ENCODE measurements at regions not wholly inside any gene's neighbourhood (a gene's known extent, or its start where the extent isn't known, plus 50 kb on each side); places are given as distances from the start of the nearest gene placed in this dataset.
"Not testable (repeated sequence)": the region's sequence is repeated elsewhere in the genome, so short reads cannot be mapped to it uniquely, and the experiment has no call there.

DNA sequence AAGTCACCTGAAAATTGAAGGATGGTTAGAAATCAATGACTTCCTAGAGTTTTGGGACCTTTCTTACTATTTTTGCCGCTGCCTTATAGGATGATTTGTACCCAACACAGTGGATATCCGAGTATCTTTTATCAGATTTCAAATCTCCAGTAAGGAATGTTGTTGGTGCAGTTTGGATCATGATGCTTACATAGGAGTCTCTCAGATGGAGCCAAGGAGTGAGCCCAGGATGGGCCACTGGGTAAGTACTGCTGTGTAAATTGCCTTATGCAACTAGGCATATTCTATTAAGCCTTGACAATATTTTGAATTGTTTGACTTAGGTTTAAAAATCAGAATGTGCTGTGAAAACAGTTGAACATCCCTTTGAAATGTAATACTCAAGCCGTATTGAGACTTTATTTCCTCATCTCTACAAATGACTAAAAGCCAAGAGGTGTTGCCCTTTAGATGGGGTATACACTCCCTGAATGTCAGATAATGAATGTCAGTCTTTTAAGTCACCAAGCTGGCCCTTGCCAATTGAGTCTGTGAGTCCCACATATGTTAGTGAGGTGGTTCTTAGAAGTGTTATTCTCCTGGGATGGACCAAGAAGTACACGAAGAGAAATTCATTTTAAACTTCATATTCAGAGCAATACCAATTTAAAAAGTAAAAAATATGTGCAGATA, 271.8 kb upstream of the CTNND2 start:
- DNase-seq (ENCODE audit: low read depth, low spot score), result no peak

DNA sequence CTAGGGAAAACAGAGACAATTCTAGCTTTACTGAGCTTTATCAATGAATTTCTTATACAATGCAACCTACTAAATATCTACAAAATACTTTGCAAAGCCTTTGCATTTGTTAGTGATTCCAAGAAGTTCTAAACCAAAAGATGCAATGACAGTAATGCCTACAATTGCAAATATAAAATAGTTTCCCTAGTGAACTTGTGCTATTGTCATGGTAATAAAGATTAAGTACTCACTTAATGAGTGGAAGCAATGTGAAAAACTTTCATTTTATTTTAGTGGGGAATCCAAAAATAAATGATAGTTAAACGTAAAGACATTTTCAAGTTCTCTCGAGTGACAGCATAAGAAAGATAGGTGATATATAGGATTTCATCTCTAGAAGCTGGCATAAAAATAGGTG, 270.5 kb upstream of the CTNND2 start:
- no peak for DNase-seq (ENCODE audit: low read depth, low spot score)

DNA sequence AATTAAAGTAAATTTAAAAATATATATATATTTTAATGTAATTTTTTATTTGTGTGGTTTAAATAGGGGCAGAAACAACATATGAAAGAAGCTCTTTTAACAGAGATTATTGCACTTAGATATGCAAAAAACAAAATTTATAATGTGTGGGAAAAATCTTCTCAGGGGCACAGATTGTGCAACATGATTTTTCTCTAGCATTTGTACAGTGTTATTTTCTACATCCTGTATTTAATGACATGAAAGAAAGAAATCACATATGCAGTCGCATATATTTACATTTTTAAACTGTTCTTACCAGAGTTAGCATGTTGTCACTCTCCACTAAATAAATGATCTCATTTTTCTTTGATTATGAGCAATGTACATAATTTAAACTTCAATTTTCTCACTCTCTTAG, 265.3 kb upstream of the CTNND2 start:
- DNase-seq (ENCODE audit: low read depth, low spot score), result no peak

DNA sequence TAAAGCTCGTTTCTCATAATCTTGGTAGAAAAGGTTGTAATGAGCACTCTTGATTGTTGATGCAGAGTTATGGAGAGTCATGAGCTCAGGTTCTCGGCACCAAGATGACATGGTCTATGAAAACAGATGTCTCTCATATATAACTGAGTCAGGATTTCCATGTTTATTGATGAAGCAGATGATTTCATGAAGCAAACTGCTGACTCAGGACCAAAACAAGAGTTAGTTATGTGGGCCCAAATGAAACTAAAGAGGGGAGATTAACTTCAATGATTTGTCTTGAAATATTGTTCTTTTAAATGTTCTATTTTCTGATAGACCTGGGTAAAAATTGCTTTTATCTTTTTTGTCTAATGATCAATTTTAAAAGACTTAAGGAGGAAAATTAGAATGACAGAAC, 258.6 kb upstream of the CTNND2 start:
- no peak for DNase-seq (ENCODE audit: low read depth, low spot score)

DNA sequence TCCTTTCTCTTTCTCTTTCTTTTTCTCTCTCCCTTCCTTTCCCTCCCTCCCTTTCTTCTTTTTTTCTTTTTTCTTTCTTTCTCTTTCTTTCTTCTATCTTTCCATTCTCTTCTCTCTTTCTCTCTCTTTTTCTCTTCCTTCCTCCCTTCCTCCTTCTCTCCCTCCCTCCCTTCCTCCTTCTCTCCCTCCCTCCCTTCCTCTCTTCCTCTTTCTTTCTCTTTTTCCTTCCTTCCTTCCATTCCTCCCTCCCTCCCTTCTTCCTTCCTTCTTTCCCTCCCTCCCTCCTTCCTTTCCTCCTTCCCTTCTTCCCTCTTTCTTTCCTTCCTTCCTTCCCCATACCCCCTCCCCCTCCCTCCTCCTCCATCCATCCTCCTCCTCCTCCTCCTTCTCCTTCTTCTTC, 243.3 kb upstream of the CTNND2 start:
- no peak for DNase-seq (ENCODE audit: low read depth, low spot score)

DNA sequence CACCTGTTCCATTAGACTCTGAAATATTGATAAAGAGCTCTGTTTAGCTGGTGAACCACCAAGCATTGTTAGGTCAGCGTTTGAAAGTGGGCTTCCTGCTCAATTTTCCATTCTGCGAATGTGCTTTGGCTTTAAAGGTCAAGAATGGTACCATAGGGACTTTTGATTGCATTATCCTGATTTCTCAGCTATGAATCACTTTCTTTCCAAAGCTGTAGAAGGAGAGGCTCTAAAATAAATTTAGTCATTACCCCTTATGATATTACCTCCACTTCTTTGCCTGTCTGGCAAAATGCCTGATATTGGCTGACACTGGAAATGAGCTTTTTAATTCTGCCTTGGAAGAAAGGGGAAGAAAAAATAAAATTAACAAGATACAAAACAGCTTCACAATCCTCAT, 237.2 kb upstream of the CTNND2 start:
- no peak for DNase-seq (ENCODE audit: low read depth, low spot score)

DNA sequence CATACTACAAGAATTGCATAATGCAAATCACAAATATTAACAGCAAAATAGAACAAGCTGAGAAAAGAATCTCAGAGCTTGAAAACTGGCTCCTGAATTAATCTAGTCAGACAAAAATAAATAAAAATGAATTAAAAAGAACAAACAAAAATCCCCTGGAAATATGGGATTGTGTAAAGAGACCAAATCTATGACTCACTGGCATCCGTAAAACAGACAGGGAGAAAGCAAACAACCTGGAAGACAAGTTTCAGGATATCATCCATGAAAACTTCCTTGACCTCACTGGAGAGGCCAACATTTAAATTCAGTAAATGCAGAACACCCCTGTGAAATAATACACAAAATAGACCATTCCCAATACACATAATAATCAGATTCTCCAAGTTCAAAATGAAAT, 229.3 kb upstream of the CTNND2 start:
- DNase-seq (ENCODE audit: low read depth, low spot score), result no peak

DNA sequence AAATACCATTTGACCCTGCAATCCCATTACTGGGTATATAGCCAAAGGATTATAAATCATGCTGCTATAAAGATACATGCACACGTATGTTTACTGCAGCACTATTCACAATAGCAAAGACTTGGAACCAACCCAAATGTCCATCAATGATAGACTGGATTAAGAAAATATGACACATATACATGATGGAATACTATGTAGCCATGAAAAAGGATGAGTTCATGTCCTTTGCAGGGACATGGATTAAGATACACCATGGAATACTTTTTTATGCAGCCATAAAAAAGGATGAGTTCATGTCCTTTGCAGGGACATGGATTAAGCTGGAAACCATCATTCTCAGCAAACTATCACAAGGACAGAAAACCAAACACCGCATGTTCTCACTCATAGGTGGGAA, 226.8 kb upstream of the CTNND2 start:
- not testable (repeated sequence) for DNase-seq (ENCODE audit: low read depth, low spot score)

DNA sequence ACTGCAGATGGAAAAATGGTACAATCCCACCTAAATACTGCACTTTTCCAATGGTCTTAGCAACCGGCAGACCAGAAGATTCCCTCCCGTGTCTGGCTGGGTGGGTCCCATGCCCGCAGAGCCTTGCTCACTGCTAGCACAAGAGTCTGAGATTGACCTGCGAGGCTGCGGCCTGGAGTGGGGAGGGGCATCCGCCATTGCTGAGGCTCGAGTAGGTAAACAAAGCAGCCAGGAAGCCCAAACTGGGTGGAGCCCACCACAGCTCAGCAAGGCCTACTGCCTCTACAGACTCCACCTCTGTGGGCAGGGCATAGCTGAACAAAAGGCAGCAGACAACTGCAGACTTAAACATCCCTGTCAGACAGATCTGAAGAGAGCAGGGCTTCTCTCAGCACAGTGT, 221.6 kb upstream of the CTNND2 start:
- DNase-seq (ENCODE audit: low read depth, low spot score), result no peak

DNA sequence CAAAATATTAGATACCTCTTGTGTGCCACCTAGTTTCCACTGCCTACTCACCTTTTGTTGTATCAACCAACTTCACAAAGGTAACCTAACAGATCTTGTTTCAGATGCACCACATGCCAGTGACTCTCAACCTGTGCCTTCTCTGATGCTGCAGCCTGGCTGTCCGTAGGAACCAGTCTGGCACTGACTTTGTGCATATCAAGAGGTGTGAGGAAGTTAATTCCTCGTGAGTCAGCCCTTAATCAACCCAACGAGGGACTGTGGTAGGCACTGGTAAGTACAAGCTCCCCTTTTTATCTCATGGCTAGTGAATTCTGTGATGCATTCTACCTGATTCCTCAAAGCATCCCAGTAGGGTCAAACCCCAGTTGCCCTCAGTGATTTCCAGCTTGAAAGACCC, 215.4 kb upstream of the CTNND2 start:
- no peak for DNase-seq (ENCODE audit: low read depth, low spot score)

DNA sequence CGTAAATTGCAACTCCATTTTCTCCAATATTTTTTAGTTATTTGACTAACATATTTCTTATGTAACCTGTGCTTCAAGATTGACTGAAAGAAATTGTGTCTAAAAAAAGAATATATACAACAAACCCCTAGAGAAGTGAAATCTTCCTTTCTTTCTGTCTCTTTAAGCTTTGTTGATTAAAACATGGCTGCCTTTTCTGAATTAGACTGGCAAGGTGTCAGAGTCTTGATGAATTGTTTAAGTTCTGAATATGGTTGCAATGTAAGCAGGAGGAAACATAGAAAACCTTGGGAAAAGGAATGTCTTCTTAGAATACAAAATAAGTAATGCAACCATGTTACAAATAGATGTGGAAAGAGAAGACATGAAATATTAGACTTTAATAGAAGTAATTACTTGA, 209.8 kb upstream of the CTNND2 start:
- DNase-seq (ENCODE audit: low read depth, low spot score), result no peak

DNA sequence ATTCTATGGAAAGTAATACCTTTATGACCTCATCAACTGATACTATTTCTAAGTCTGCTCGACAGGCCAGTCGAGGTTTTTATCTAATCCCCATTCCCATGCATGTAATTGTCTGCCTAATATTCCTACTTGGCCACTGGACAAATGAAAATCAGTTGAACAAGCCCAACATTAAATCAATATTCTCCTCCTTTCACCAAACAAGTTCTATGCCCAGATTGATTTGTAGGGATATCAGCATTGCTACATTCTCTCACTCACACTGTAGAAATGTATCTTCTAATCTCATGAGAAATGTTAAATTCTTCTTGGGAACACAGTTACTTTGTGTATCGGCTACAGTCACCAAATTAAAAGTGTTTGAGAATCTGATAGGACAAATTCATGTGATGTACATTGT, 208.8 kb upstream of the CTNND2 start:
- no peak for DNase-seq (ENCODE audit: low read depth, low spot score)

DNA sequence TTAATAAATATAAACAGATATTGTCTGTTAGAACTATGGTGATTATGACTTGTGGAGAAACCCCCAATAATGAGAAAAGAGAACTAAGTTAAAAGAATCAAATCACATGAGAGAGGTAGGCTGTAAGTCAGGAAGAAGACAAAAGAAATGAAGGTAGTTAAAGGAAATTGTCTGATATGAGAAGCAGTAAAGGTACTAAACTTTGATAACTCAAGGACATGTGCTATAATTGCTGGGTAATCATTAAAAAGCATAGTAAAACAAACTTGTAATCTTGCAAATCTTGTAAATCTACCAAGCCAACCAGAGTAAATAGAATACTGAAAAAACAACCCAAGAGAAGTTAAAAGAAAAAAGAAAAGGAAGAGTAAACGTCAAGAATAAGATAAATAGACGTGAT, 207.0 kb upstream of the CTNND2 start:
- DNase-seq (ENCODE audit: low read depth, low spot score), result no peak

DNA sequence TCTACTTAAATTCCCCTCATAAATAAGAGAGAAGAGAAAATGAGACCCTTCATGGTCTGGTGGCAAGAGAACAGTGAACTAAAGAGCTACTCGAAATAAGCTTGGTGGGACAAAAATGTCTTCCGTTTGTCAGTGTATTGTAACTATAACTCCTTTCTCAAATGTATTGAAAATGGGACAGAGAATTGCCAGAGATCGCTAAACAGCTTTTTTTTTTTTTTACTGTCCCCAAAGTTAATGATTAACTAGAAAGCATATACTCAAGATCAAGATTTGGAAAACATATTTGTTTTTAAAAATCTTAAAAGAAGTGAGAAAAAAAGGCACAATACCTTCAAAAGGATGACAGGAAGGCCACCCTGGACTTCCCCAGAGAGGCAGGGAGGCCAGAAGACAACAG, 206.4 kb upstream of the CTNND2 start:
- DNase-seq (ENCODE audit: low read depth, low spot score), result no peak

DNA sequence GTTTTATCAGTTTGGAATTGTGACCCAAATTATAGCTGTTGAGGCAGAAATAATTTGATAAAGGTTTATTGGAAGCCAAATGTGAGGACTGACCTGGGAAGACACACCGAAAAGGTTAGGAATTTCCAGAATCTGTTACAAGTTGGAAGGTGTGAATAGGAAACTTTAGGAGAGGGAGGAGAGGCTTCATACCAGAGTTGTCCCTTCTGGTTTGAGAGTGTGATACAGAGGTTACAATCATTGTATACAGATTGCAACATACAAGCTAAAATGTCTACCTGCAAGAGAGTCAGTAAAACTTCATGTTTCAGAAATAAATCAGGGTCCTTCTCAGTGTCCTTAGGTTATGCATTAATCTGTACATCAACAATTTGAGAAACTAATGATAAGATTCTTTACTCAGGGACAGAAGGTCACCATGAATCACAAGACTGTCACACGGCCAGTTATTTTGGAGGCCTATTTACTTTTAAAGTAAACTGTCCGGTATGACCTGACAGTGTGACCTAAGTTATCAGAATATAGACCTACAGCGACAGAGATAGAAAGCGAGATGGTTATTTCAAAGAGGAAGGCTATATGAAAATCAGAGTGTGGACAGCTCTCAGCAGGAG, 204.9 kb upstream of the CTNND2 start:
- DNase-seq (ENCODE audit: low read depth, low spot score), result no peak

DNA sequence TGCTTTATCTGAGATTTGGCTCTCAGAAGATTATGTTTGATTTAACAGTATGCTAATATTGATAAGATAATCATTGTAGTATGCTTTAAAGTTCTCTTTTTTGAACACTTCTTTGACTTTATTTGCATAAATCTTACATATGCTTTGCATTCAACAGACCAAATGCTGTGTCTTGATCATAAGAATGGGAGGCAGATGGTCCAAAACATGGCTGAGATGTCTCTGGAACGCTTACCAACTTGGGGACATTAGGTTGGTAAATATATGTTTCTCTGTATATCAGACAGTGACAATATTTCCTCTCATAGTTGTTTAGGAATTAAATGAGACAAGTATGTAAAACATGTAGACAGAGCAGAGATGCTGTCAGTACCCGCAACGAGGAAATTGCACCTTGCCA, 197.9 kb upstream of the CTNND2 start:
- no peak for DNase-seq (ENCODE audit: low read depth, low spot score)

DNA sequence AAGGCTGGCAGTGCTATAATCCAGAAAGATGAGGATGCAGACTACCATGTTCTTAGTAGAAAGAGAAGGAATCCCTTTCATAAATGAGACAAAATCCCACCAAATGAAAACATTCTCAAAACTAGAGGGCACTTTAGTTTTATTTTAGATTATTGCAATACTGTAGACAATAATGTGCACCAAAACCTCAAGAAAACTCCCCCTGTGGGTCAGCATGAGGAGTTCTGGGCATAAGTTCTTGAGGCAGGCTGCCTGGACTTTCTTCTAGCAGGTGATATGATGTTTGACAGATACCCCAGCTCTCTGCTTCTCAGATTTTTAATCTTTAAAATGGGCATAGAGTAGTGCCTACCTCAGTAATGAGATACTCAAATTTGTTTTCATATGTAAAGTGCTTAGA, 196.3 kb upstream of the CTNND2 start:
- no peak for DNase-seq (ENCODE audit: low read depth, low spot score)

DNA sequence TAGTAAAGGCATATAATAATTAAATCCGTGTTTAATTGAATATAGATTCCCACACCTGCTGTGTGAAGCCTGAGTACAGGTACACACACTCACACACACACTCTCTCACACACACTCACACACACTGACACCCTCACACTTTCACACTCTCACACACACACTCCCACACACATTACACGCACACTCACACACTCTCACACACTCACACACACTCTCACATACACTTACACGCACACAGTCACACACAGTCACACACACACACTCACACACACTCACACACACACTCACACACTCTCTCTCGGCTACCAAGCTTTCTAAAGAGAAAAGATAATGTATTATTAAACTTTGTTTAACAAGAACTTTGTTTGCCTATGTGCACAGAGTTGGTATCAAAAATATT, 195.1 kb upstream of the CTNND2 start:
- no peak for DNase-seq (ENCODE audit: low read depth, low spot score)

DNA sequence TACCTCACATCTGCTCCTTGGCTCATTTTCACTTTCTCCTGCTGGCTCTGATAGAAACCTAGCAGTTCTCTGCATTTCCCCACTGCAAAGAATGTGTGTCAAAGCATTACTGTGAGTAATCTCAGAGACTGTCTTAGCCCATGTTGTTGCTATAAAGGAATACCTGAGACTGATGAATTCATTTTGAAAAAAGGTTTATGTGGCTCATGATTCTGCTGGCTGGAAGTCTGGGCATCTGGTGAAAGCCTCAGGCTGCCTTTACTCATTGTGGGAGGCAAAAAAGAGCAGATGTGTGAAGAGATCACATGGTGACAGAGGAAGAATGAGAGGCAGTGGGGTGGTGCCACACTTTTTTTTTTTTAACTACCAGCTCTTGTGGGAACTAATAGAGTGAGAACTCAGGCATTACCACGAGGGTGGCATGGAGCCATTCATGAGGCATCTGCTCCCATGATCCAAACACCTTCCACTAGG, 191.6 kb upstream of the CTNND2 start:
- DNase-seq (ENCODE audit: low read depth, low spot score), result no peak

DNA sequence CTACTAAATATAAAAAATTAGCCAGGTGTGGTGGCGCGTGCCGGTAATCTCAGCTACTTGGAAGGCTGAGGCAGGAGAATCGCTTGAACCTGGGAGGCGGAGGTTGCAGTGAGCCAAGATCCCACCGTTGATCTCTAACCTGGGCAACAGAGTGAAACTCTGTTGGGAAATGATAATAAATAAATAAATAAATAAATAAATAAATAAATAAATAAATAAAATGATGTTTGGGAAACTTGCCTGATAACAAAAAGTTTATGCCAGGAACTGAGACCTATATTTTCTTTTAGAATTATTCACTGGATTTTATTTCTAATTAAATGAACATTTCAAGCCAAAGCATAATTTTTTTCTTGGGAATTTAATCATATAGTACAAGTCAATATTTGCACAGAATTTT, 189.3 kb upstream of the CTNND2 start:
- DNase-seq (ENCODE audit: low read depth, low spot score), result no peak

DNA sequence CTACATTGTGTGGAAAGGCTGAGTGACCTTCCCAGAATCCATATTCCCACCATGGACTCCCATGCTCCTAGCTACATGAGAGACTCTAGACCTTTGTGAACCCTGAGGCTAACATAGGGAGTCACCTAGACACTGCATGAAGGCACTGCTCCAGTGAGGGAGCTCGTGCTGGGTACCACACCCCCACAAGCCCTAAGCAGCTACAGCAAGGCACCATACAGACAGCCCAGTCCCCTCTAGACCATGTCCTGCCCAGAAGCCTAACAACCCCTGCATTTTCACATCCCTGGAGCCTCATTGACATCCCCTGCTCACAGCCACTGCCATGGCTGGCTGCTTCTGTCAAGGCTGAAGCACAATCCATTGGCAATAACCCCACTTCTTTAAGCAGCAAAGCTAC, 176.5 kb upstream of the CTNND2 start:
- no peak for DNase-seq (ENCODE audit: low read depth, low spot score)

DNA sequence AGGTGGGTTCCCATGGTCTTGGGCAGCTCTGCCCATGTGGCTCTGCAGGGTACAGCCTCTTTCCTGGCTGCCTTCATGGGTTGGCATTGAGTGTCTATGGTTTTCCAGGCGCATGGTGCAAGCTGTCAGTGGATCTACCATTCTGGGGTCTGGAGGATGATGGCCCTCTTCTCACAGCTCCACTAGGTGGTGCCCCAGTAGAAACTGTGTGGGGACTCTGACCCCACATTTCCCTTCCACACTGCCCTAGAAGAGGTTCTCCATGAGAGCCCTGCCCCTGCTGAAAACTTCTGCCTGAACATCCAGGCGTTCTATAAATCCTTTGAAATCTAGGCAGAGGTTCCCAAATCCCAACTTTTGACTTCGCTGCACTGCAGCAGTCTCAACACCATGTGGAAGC, 174.0 kb upstream of the CTNND2 start:
- DNase-seq (ENCODE audit: low read depth, low spot score), result not testable (repeated sequence)

DNA sequence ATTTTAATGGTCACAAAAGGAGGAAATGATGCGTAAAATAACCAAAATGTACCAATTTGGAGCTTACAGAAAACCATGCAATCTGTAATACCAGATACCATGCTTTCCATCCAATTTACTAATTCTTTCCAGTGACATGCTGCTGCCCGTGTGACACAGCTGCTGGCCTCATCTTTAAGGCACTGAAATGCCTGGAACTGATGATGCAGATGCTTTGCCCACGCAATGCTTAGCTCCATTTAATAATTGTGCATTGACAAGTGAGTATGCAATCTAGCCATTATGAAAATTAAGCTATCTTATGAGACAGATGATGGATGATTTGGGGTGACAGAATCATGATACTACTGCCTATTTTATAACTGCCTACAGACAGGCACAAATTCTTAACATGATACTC, 169.2 kb upstream of the CTNND2 start:
- DNase-seq (ENCODE audit: low read depth, low spot score), result no peak

DNA sequence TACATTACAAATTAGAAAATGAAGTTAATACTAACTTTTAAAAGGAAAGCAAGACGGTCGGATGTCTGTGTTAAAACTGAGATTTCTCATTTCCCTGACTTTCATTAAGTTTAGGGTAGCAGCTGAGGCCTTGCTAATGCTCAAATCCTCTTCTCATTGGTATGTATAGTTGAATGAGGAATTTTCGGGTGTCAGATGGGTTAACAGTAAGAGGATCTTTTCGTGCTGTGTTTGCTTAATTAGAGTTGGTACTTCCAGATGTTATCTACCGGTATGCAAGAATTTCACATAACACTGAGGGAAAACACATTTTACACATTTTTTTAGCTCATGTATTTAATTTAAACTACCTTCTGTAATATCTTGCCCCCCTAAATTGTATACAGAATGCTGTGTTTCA, 168.2 kb upstream of the CTNND2 start:
- DNase-seq (ENCODE audit: low read depth, low spot score), result no peak

All from iPS DF 19.7 (cell line).